ENCODE measurements at regions not wholly inside any gene's neighbourhood (a gene's known extent, or its start where the extent isn't known, plus 50 kb on each side); places are given as distances from the start of the nearest gene placed in this dataset.

DNA sequence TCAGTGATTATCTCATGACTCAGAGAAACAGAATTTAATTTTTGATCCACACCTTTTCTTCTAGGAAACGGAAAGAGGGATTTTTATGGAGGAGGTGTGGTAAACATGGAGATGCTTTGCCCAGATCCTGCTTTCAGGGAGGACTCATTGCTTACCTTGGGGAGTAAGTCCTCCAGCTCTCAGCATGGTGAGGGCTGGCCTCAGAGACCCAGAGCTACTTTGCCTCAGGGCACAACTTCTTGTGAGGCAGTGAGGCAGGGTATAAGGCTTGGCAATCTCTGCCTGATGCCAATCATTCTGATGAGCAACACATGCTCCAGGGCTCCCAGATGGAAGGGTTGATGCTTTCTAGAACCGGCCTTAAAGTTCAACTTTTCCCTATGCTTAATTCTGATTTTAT is 189.9 kb upstream of the DCC start:
- TF ChIP-seq EZH2 (optimal IDR thresholded peaks at IDR 0.05; ENCODE audit: low read depth, low read length) = no peak
- TF ChIP-seq, protein P1, sequence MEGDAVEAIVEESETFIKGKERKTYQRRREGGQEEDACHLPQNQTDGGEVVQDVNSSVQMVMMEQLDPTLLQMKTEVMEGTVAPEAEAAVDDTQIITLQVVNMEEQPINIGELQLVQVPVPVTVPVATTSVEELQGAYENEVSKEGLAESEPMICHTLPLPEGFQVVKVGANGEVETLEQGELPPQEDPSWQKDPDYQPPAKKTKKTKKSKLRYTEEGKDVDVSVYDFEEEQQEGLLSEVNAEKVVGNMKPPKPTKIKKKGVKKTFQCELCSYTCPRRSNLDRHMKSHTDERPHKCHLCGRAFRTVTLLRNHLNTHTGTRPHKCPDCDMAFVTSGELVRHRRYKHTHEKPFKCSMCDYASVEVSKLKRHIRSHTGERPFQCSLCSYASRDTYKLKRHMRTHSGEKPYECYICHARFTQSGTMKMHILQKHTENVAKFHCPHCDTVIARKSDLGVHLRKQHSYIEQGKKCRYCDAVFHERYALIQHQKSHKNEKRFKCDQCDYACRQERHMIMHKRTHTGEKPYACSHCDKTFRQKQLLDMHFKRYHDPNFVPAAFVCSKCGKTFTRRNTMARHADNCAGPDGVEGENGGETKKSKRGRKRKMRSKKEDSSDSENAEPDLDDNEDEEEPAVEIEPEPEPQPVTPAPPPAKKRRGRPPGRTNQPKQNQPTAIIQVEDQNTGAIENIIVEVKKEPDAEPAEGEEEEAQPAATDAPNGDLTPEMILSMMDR (IDR thresholded peaks at IDR 0.05; ENCODE audit: low read length) = no peak
- TF ChIP-seq EZH2phosphoT487 (IDR thresholded peaks at IDR 0.05; ENCODE audit: low read length) = no peak
